ENCODE measurements at regions not wholly inside any gene's neighbourhood (a gene's known extent, or its start where the extent isn't known, plus 50 kb on each side); places are given as distances from the start of the nearest gene placed in this dataset.
"Not testable (repeated sequence)": the region's sequence is repeated elsewhere in the genome, so short reads cannot be mapped to it uniquely, and the experiment has no call there.

- no peak for DNase-seq (ENCODE audit: low read depth in 1 of 2, low spot score in 1 of 2)
- no peak overlapping the region for H3K4me3 ChIP-seq (replicated peaks; ENCODE audit: insufficient read depth, low read length)
- H3K27me3 ChIP-seq (ENCODE audit: insufficient read depth, poor library complexity, severe bottlenecking) = no peaks in the 10 kb centered on the region
- no peak overlapping the region for H3K27ac ChIP-seq (replicated peaks)
- TF ChIP-seq GABPA (IDR thresholded peaks at IDR 0.05; ENCODE audit: low read depth) = no peak
- TF ChIP-seq POLR2AphosphoS5 (IDR thresholded peaks at IDR 0.05; ENCODE audit: low read depth) = no peak
- no peak for TF ChIP-seq REST (IDR thresholded peaks at IDR 0.05; ENCODE audit: insufficient replicate concordance, low read depth)
- TF ChIP-seq CTCF (IDR thresholded peaks at IDR 0.05; ENCODE audit: insufficient read depth, low read length) = no peak
- no peak for TF ChIP-seq SPI1 (IDR thresholded peaks at IDR 0.05; ENCODE audit: borderline replicate concordance, low read depth)
Observed at GRCh38 chr5:13581914-13582313, 362.6 kb downstream of the DNAH5 start.

- DNase-seq (ENCODE audit: low read depth in 1 of 2, low spot score in 1 of 2) = no peak
- Histone ChIP-seq H3K27me3 (ENCODE audit: insufficient read depth, poor library complexity, severe bottlenecking) (no peaks in the 10 kb centered on the region), H3K27ac (replicated peaks) (no peak overlapping the region), H3K4me3 (replicated peaks; ENCODE audit: insufficient read depth, low read length) (no peak overlapping the region)
- no peak for TF ChIP-seq SPI1 (IDR thresholded peaks at IDR 0.05; ENCODE audit: borderline replicate concordance, low read depth)
- no peak for TF ChIP-seq POLR2AphosphoS5 (IDR thresholded peaks at IDR 0.05; ENCODE audit: low read depth)
- no peak for TF ChIP-seq CTCF (IDR thresholded peaks at IDR 0.05; ENCODE audit: insufficient read depth, low read length)
- TF ChIP-seq GABPA (IDR thresholded peaks at IDR 0.05; ENCODE audit: low read depth) = no peak
- TF ChIP-seq REST (IDR thresholded peaks at IDR 0.05; ENCODE audit: insufficient replicate concordance, low read depth) = no peak
Observed at GRCh38 chr5:13581132-13581531, 363.4 kb downstream of the DNAH5 start.

- TF ChIP-seq POLR2AphosphoS5 (IDR thresholded peaks at IDR 0.05; ENCODE audit: low read depth) (no peak), CTCF (IDR thresholded peaks at IDR 0.05; ENCODE audit: insufficient read depth, low read length) (no peak), SPI1 (IDR thresholded peaks at IDR 0.05; ENCODE audit: borderline replicate concordance, low read depth) (no peak), GABPA (IDR thresholded peaks at IDR 0.05; ENCODE audit: low read depth) (no peak), REST (IDR thresholded peaks at IDR 0.05; ENCODE audit: insufficient replicate concordance, low read depth) (no peak)
- H3K27ac ChIP-seq (replicated peaks) = no peak overlapping the region
- H3K27me3 ChIP-seq (ENCODE audit: insufficient read depth, poor library complexity, severe bottlenecking) = no peaks in the 10 kb centered on the region
- no peak for DNase-seq (ENCODE audit: low read depth in 1 of 2, low spot score in 1 of 2)
- no peak overlapping the region for H3K4me3 ChIP-seq (replicated peaks; ENCODE audit: insufficient read depth, low read length)
Observed at GRCh38 chr5:13580058-13580457, 364.4 kb downstream of the DNAH5 start.

GRCh38 chr5:13579091-13579490, 365.4 kb downstream of the DNAH5 start:
- not testable (repeated sequence) for H3K27ac ChIP-seq (replicated peaks); H3K27me3 ChIP-seq (ENCODE audit: insufficient read depth, poor library complexity, severe bottlenecking); H3K4me3 ChIP-seq (replicated peaks; ENCODE audit: insufficient read depth, low read length); DNase-seq (ENCODE audit: low read depth in 1 of 2, low spot score in 1 of 2)

GRCh38 chr5:13578311-13579039, 366.0 kb downstream of the DNAH5 start:
- H3K27me3 ChIP-seq (ENCODE audit: insufficient read depth, poor library complexity, severe bottlenecking); DNase-seq (ENCODE audit: low read depth in 1 of 2, low spot score in 1 of 2); H3K27ac ChIP-seq (replicated peaks); H3K4me3 ChIP-seq (replicated peaks; ENCODE audit: insufficient read depth, low read length): not testable (repeated sequence)
